ENCODE measurements at regions not wholly inside any gene's neighbourhood (a gene's known extent, or its start where the extent isn't known, plus 50 kb on each side); places are given as distances from the start of the nearest gene placed in this dataset.

DNA sequence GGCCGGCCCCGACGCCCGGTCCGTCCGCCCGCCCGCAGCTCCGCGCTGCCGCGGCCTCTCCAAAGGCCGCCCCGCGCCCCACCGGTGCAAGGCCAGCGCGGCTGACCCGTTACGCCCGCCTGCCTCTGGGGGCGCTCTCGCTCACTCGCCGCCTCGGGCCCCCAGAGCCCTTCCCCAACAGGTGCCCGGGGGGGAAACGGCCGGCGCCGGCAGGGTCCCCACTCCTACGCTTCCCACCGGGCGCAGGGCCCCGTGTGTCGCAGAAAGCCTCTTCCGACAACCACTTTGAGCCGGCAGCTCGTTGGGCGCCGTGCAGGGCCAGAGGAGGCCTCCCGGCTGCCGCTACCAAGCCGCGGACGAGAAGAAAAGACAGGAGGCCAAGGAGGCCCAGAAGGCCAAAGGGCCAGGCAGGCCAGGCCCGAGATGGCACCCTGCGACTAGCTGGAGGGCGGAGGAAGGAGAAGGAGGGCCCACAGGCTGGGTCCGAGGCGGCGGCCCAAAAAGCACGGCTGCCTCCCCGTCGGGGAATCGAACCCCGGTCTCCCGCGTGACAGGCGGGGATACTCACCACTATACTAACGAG lies 64.9 kb upstream of the FCGR2A start:
- H3K27ac Mint-ChIP-seq, result peak overlapping the region; percentile 87

More for the DNA sequence above, 64.9 kb upstream of the FCGR2A start:
- H3K4me2 ChIP-seq (replicated peaks; ENCODE audit: low read depth, low read length, poor library complexity, severe bottlenecking), result peak overlapping the region; percentile 90
- H4K20me1 ChIP-seq (ENCODE audit: control insufficient read depth, insufficient read depth, low read length, poor library complexity, severe bottlenecking), result no peaks in the 10 kb centered on the region
- DNase-seq (peak; percentile 82), ATAC-seq (ENCODE audit: low read depth) (peak; percentile 63)
- H3K79me2 ChIP-seq (ENCODE audit: control insufficient read depth, insufficient read depth, low read length), result no peaks in the 10 kb centered on the region
- TF ChIP-seq EZH2 (IDR thresholded peaks at IDR 0.05; ENCODE audit: borderline replicate concordance, insufficient read depth, low read depth, low read length, poor library complexity, severe bottlenecking), result no peak
- TF ChIP-seq CTCF (IDR thresholded peaks at IDR 0.05), result peak; percentile 69
- ChIA-PET POLR2A (interaction anchor here (0.6 kb wide), 1 partner anchor 98 kb away, joined by 6 read pairs; no protein-coding TSS in a partner anchor), CTCF (interaction anchor here (0.6 to 2.4 kb wide), 8 partner anchors 12 to 272 kb away, joined by 3 to 14 read pairs (median 4); no protein-coding TSS in a partner anchor)
- H3K36me3 ChIP-seq (replicated peaks in 1 of 2; ENCODE audit: control extremely low read depth in 1 of 2, control insufficient read depth in 1 of 2, extremely low read depth in 1 of 2, insufficient read depth in 2 of 2, low read length in 1 of 2), result no peaks in the 10 kb centered on the region
- WGBS (ENCODE audit: insufficient coverage), result under 1% methylated on average over 45 of the region's 61 CpGs
- peak overlapping the region; percentile 76 for H3K9ac ChIP-seq (ENCODE audit: low read length)
- peak overlapping the region in 1 of 2 donors; percentile 59 for H3K27ac ChIP-seq (ENCODE audit: low read length in 2 of 2)
- H3K4me3 ChIP-seq (ENCODE audit: control extremely low read depth in 1 of 5, extremely low read depth in 1 of 5, insufficient read depth in 1 of 5, low read depth in 2 of 5, low read length in 4 of 5), result peak overlapping the region in 4 of 5 experiments; percentile 61 to 82 (median 74)
- Mint-ChIP-seq H3K4me1 (peaks cover 12% of the 10 kb centered on the region), H3K4me3 (peak overlapping the region; percentile 91), H3K9me3 (ENCODE audit: insufficient read depth) (no peaks in the 10 kb centered on the region), H3K27me3 (peaks cover 30% of the 10 kb centered on the region)
- intact Hi-C loops (cut with micrococcal nuclease), result loop anchor here (10.0 kb wide), 1 partner anchor 46 kb away; no protein-coding TSS in a partner anchor
- peak overlapping the region; percentile 83 for H2AFZ ChIP-seq (ENCODE audit: insufficient read depth, low read depth, low read length, poor library complexity, severe bottlenecking)
- peaks cover 7 to 8% of the 10 kb centered on the region in 2 donors for H3K4me1 ChIP-seq (ENCODE audit: control insufficient read depth in 2 of 2, insufficient read depth in 2 of 2, low read length in 2 of 2)
- peaks cover 2 to 32% (median 13%) of the 10 kb centered on the region in 4 experiments for H3K27me3 ChIP-seq (replicated peaks in 1 of 4; ENCODE audit: control extremely low read depth in 1 of 4, control insufficient read depth in 3 of 4, insufficient read depth in 4 of 4, low read length in 3 of 4)
- peaks cover 0 to 10% (median 0%) of the 10 kb centered on the region in 3 donors for H3K9me3 ChIP-seq (ENCODE audit: control extremely low read depth in 1 of 3, control insufficient read depth in 2 of 3, insufficient read depth in 1 of 3, low read length in 2 of 3)
